Loucy (cell line): ENCODE measurements at regions not wholly inside any gene's neighbourhood (a gene's known extent, or its start where the extent isn't known, plus 50 kb on each side); places are given as distances from the start of the nearest gene placed in this dataset.
"Not testable (repeated sequence)": the region's sequence is repeated elsewhere in the genome, so short reads cannot be mapped to it uniquely, and the experiment has no call there.

Experiments
- H2AFZ ChIP-seq: fragments of 200-600 bp; sonication (generic); 2 replicates; pipeline ENCODE4 v1.6.0; 2016; ENCODE audit warnings: antibody characterized with exemption, mild to moderate bottlenecking, low read length, moderate library complexity
- H3F3A ChIP-seq: fragments of 200-600 bp; 2 replicates; pipeline ENCODE4 v1.6.0; 2016; ENCODE audit warnings: antibody characterized with exemption, low read depth, mild to moderate bottlenecking
- H3K27me3 ChIP-seq: fragments of 200-600 bp; sonication (generic); 2 replicates; pipeline ENCODE4 v1.6.1; 2014; ENCODE audit warnings: low read length, mild to moderate bottlenecking; ENCODE audit not compliant: insufficient read depth, poor library complexity, severe bottlenecking
- H3K36me3 ChIP-seq: fragments of 200-600 bp; sonication (generic); 2 replicates; pipeline ENCODE4 v1.6.1; 2016; ENCODE audit warnings: low read length; ENCODE audit not compliant: insufficient read depth
- H3K4me1 ChIP-seq: fragments of 200-600 bp; sonication (generic); 2 replicates; pipeline ENCODE4 v1.5.1; 2014; ENCODE audit warnings: low read length, mild to moderate bottlenecking; ENCODE audit not compliant: insufficient read depth, poor library complexity, severe bottlenecking
- H3K4me2 ChIP-seq: fragments of 200-600 bp; sonication (generic); 2 replicates; pipeline ENCODE4 v1.6.0; 2014; ENCODE audit warnings: antibody characterized with exemption, low read length, low read depth, mild to moderate bottlenecking; ENCODE audit not compliant: poor library complexity, severe bottlenecking
- H3K4me3 ChIP-seq: fragments of 200-600 bp; sonication (generic); 2 replicates; pipeline ENCODE4 v1.5.1; 2014; ENCODE audit warnings: low read length, mild to moderate bottlenecking, mixed read lengths; ENCODE audit not compliant: poor library complexity, severe bottlenecking
- H3K79me2 ChIP-seq: fragments of 200-600 bp; sonication (generic); 2 replicates; pipeline ENCODE4 v1.6.1; 2014; ENCODE audit warnings: low read length; ENCODE audit not compliant: insufficient read depth
- H3K9ac ChIP-seq: fragments of 200-600 bp; sonication (generic); 2 replicates; pipeline ENCODE4 v1.6.0; 2014; ENCODE audit warnings: mild to moderate bottlenecking, low read depth, low read length, moderate library complexity; ENCODE audit not compliant: poor library complexity, severe bottlenecking
- H3K9me2 ChIP-seq: fragments of 200-600 bp; sonication (generic); replicated peaks from 2 replicates; pipeline ENCODE4 v1.6.1; 2016; ENCODE audit warnings: low read depth, low read length, mixed read lengths
- H3K9me3 ChIP-seq: fragments of 200-600 bp; sonication (generic); 2 replicates; pipeline ENCODE4 v1.6.1; 2014; ENCODE audit warnings: mild to moderate bottlenecking, antibody characterized with exemption, low read length, low read depth; ENCODE audit not compliant: insufficient read depth
- H4K20me1 ChIP-seq: fragments of 200-600 bp; sonication (generic); 2 replicates; pipeline ENCODE4 v1.6.0; 2014; ENCODE audit warnings: antibody characterized with exemption, low read length, mild to moderate bottlenecking; ENCODE audit not compliant: insufficient read depth, poor library complexity, severe bottlenecking
- CTCF ChIP-seq: fragments of 200-600 bp; sonication (generic); conservative IDR thresholded peaks from 2 replicates; pipeline ENCODE4 v1.5.1; 2014; ENCODE audit warnings: mild to moderate bottlenecking, antibody characterized with exemption, low read length
- EZH2phosphoT487 ChIP-seq: fragments of 200-600 bp; IDR thresholded peaks from 2 replicates; pipeline ENCODE4 v1.6.1; 2018; ENCODE audit warnings: antibody characterized with exemption, mild to moderate bottlenecking, moderate library complexity, borderline replicate concordance

GRCh38 chr9:109994141-109994540 lies 213.8 kb downstream of the C9orf152 start:
- Histone ChIP-seq H3K79me2 (no peaks in the 10 kb centered on the region), H3K9me2 (no peaks in the 10 kb centered on the region), H3K27me3 (no peaks in the 10 kb centered on the region), H4K20me1 (no peaks in the 10 kb centered on the region), H3K9ac (no peak overlapping the region), H3K36me3 (no peaks in the 10 kb centered on the region), H3K9me3 (no peaks in the 10 kb centered on the region; the same call in 1 of the 2 replicates), H3K4me2 (no peak overlapping the region), H3K4me3 (no peak overlapping the region), H2AFZ (no peak overlapping the region), H3F3A (no peaks in the 10 kb centered on the region), H3K4me1 (no peaks in the 10 kb centered on the region)
- TF ChIP-seq EZH2phosphoT487 = no peak
- no peak for TF ChIP-seq CTCF

GRCh38 chr9:109996936-109997580 lies 210.9 kb downstream of the C9orf152 start:
- H3K9me3 ChIP-seq = no peaks in the 10 kb centered on the region; the same call in 1 of the 2 replicates
- no peaks in the 10 kb centered on the region for H3K27me3 ChIP-seq
- H4K20me1 ChIP-seq = no peaks in the 10 kb centered on the region
- no peaks in the 10 kb centered on the region for H3K36me3 ChIP-seq
- no peak overlapping the region for H3K9ac ChIP-seq
- H2AFZ ChIP-seq = no peak overlapping the region
- H3K79me2 ChIP-seq = no peaks in the 10 kb centered on the region
- H3K4me3 ChIP-seq = no peak overlapping the region
- no peak overlapping the region for H3K4me2 ChIP-seq
- TF ChIP-seq CTCF = no peak
- TF ChIP-seq EZH2phosphoT487 = no peak
- no peaks in the 10 kb centered on the region for H3K9me2 ChIP-seq
- H3K4me1 ChIP-seq = no peaks in the 10 kb centered on the region
- no peaks in the 10 kb centered on the region for H3F3A ChIP-seq

GRCh38 chr9:109997682-109998081 lies 210.3 kb downstream of the C9orf152 start:
- Histone ChIP-seq H3K36me3 (no peaks in the 10 kb centered on the region), H3K4me1 (no peaks in the 10 kb centered on the region), H4K20me1 (no peaks in the 10 kb centered on the region), H3K9me3 (no peaks in the 10 kb centered on the region; the same call in 1 of the 2 replicates), H2AFZ (no peak overlapping the region), H3K79me2 (no peaks in the 10 kb centered on the region), H3K9ac (no peak overlapping the region), H3K4me3 (no peak overlapping the region), H3F3A (no peaks in the 10 kb centered on the region), H3K9me2 (no peaks in the 10 kb centered on the region), H3K27me3 (no peaks in the 10 kb centered on the region), H3K4me2 (no peak overlapping the region)
- TF ChIP-seq EZH2phosphoT487 (no peak), CTCF (no peak)

GRCh38 chr9:110005521-110005920 lies 202.4 kb downstream of the C9orf152 start:
- not testable (repeated sequence) for H4K20me1 ChIP-seq, H3K9ac ChIP-seq, H3K9me3 ChIP-seq, H3K36me3 ChIP-seq, H3K9me2 ChIP-seq, H3K4me1 ChIP-seq, H3K4me3 ChIP-seq, H3K27me3 ChIP-seq, H3F3A ChIP-seq, H2AFZ ChIP-seq, H3K79me2 ChIP-seq, H3K4me2 ChIP-seq
